NCI-H345 treated with DMSO at 0.1 percent for 48 hours (cell line): ENCODE measurements at regions not wholly inside any gene's neighbourhood (a gene's known extent, or its start where the extent isn't known, plus 50 kb on each side); places are given as distances from the start of the nearest gene placed in this dataset.
"Not testable (repeated sequence)": the region's sequence is repeated elsewhere in the genome, so short reads cannot be mapped to it uniquely, and the experiment has no call there.

Source experiments
- DNase-seq: peaks from one replicate; lab custom pipeline; 2025; ENCODE audit not compliant: unreplicated experiment; lab: John Stamatoyannopoulos, UW

DNA sequence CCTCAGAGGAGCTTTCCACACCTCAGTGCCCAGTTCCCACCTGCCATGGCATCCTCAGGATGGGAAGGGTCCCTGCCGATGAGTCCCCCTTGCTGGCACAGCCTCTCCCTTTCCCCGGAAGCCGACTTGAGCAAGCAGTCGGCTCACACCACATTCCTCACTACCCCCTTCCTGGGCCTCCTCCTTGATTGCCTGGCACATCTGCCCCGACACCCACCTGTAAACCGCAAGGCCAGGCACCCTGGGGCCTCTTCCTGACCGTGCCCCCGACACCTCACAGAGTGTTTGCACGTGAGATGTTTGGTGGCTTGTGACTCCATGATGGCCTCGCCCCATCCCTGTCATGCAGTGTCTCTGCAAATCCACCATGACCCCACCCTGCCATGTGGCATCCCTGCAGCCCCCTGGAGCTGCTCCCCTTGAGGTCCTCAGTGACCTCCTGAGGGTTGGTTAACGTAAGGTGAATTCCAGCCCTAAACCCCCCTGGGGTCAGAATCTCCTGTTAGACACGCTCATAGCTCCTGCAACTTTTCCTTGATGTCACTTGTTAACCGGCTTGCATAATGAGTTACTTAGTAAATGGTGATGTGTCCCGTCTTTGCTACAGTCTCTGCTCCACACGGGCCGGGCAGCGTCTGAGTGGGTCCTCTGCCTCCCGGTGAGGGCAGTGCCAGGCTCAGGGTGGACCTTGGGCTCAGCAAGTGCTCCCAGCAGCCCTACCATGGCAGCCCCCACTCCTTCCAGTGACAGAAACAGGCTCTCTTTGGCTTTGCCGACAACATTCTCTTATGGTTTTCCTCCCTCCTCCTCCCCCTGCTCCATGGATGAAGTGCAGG, 115.9 kb upstream of the FRMD1 start:
- no peak for DNase-seq

DNA sequence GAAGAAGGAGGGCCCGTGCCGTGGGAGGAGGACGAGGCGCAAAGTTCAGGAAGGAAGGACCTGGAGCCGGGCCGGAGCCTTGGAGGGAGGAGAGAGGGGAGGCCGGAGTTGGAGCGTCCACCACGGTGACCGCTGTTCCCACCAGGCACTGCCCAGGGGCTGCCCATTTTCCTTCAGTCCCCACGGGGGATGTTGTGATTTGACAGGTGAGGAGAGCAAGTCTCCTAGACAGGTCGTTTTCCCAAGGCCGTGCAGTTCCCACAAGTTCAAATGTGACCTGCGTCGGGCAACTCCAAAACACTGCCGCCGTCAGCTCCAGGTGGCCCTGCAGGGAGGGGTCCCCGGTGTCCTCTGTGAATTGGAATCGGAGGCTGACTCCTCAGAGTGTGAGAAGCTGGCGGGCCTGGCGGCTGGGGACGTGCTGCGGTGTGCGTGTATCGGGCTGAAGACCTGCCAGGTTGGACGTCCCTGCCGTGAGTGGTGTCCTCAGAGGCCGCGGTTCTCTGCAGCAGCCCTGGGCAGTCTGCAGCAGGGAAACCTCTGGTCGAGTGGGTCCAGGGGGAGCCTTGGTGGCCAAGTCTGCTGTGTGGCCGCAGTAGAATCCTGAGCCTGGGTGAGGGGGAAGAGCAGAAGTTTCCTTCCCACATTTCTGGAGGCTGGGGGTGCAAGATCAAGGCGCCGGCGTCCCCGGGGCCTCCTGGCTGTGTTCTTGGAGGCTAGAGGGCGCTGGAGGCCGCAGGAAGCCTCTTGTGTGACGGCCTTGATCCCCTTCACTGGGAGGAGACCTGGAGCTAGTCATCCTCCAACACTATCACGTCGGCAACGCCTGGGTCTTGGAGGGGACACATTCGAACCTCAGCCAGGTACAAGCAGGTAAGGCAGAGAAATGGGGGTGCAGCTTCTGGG, 115.1 kb upstream of the FRMD1 start:
- DNase-seq = no peak

DNA sequence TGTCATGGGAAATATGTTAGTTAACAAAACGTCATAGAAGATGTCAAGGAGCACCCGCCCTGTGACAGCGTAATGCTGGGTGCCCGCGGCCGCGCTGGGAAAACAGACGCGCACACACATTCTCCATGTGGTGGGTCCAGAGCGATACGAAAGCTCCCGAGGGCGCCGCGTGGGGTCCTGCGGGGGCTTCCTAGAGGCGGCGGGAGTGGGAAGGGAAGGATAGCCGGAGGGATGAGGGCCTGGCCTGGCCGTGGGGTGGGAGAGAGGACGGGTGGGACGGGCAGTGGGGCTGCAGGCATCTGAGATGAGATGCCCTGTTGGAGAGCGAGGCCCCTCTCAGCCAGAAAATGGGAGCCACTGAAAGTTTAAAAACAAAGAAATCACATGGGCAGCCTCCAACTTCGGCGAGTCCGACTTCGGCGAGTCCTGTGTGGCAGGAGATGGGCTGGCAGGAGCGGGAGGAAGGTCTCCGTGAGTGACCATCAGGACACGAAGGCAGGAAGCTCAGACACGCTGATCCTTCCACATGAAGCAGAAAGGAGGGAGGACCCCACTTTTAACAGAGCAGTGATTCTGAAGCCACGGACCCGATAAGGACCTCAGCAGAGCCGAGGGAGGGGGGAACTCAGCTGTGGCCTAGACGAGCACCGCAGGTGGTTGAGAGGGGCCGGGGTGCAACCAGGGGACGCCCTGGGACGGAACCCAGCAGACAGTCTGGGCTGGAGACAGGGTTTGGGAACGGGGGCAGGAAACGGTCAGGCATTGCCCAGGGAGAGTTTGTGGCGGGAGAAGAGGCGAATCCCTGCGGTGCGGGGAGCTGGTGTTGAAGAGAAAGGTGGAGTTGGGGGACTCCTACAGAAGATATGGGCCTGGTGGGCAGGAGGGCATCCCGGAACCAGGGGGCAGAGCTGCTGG, 114.1 kb upstream of the FRMD1 start:
- no peak for DNase-seq

DNA sequence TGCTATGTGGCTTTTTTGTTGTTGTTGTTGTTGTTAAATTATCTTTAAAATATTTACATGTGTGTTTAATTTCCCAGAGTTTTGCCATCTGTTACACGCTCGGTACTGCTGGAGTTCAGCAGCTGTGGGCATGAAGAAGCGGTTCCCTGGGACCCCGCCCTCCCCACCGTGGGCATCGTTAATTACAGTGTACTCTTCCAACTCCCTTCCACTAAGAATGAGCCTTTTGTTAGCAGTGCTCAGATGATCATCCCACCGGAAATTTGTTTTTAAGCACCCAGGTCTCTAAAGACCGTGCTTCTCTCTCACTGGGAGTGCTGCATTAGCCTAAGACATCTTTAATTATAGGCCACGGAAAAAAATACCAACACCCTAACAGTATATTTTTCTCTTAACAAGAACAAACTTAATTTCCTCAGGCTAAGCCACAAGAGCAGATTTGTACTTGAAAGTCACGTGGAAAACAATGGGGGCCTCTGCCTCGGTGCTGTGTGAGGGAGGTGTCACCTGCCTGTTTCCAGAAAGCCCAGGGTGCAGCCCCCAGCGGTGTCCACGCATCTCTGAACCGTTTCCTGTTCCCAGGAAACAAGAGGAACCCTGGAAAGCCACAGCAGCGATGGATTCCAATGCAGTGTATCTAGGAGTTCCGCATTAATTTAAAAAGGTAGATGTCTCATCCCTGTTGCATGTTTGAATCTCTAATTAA, 113.3 kb upstream of the FRMD1 start:
- DNase-seq = peak; percentile 79

DNA sequence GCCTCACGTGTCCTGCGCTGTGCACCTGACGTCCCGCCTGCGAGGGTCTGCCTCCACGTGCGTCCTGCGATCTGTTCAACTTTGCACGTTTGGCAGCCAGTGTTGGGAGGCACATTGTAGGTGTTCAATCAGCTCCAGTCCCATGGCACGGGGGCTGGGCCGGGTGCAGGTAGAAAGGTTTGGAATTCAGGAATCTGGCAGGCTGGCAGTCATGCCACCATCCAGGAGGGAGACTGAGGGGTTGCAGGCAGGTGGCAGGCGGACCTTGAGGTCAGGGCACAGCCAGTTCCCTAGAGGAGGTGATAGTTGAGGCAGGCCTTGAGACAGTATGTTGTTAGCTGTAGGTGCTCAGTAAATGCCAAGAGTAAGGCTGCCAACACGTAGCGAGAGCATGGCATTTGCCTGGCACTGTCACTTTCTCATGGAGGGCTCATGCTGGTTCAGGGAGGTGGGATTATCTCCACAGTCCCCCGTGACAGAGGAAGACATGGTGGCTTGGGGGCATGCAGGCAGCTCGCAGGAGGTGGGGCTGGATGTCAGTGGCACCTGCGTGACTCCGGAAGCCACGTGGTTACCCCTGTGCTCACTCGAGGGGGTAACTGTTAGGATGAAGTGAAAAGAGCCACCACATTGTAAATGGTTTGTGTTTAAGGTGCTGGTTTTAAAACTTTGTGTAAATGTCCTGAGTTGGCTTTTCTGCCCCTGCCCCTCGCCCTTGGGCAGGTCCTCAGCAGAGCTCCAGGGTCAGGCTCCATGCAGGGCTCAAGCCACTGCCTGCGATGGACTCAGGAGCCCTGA, 111.8 kb upstream of the FRMD1 start:
- no peak for DNase-seq

DNA sequence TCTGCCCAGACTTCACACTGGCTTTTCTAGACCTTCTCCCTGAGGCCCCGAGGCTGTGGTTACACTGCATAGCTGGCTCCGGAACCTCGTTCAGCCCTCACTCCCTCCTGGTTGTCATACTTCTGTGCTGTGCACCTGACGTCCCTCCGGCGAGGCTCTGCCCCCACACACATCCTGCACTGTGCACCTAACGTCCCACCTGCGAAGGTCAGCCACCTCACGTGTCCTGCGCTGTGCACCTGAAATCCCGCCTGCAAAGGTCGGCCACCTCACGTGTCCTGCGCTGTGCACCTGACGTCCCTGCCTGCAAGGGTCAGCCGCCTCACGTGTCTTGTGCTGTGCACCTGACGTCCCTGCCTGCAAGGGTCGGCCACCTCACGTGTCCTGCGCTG, 111.0 kb upstream of the FRMD1 start:
- DNase-seq = no peak

DNA sequence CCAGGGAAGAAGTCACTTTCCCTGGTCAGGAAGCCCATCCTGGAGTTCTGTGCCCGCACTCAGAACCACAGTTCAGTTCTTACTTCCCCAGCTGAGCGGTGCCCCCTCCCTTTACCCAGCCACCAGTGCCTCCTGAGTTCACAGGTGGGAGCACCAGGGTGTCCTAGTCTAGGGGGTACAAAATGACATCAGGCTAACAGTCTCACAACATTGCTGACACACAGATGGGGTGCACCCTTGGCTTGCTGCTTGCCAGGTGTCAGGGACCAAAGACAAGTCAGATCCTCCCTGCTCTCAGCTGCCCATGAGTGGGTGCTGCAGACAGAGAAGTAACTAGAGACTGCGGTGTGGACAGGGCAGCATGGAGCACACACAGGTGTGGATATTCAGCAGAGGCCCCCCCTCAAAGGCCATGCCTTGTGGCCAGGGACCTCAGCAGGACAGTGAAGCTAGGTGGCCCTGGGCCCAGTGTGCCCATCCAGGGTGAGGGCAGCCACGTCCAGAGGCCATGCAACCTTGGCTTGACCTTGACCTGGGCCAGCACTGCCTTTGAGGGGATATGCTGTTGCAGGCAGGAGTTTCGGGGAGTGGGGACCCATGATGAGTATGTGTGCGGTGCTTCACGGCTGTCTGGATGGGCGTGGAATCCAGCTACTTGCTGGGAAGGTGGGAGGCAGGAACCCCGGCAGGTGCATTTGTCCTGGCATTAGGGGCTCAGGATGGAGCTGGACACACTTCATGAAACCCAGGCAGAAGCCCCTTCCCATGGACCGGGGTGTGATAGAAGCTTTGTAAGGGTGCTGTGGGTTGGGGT, 110.4 kb upstream of the FRMD1 start:
- no peak for DNase-seq

DNA sequence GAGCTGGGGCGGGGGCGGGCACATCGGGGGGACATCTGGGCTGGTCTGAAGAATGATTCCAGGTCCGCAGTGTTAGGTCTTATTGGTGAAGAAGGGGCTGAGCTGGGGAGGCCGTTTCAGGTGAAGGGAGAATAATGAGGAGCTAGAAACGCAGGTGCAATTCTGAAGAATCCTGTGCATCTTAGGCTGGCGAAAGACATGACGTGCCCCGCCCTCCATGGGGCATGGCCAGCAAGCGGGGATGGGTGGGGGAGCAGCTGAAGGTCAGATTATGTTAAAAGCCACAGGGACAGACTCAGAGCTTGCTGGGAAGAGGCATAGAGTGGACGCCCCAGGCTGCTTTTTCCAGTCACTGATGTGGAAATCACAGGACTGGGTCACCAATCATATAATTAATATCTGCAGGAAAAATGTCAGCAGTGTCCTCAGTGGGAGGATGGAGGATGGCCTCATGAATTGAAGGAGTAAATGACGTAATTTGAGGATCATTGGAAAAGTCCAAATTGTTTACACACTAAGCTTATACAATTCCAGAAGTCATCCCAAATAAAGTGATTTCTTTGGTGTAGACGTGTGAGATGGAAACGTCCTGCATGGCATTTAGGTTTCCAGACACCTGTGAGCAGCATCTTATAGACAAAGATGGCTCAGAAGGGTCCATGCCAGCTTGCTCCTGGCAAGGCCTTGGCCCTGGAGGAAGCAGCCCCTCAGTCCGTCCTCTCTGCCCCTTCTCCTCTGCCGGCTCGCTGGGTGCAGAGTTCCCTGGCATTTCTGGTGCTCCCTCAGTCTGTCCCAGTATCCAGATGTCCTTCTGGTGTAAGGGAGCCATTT, 109.6 kb upstream of the FRMD1 start:
- DNase-seq = no peak

DNA sequence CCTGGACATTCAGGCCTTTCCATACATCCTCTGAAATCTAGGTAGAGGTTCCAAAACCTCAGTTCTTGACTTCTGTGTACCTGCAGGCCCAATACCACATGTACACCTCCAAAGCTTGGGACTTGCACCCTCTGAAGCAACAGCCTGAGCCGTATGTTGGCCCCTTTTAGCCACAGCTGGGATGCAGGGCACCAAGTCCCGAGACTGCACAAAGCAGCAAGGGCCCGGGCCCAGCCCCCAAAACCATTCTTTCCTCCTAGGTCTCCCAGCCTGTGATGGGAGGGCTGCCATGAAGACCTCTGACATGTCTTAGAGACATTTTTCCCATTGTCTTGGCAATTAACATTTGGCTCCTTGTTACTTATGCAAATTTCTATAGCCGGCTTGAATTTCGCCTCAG, 107.4 kb upstream of the FRMD1 start:
- DNase-seq = no peak

DNA sequence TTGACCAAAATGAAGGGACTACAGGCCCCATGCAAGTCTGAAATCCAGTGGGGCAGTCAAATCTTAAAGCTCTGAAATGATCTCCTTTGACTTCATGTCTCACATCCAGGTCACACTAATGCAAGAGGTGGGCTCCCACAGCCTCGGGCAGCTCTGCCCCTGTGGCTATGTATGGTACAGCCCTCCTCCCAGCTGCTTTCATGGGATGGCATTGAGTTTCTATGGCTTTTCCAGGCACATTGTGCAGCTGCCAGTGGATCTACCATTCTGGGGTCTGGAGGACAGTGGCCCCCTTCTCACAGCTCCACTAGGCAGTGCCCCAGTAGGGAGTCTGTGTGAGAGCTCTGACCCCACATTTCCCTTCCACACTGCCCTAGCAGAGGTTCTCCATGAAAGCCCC, 107.0 kb upstream of the FRMD1 start:
- not testable (repeated sequence) for DNase-seq

DNA sequence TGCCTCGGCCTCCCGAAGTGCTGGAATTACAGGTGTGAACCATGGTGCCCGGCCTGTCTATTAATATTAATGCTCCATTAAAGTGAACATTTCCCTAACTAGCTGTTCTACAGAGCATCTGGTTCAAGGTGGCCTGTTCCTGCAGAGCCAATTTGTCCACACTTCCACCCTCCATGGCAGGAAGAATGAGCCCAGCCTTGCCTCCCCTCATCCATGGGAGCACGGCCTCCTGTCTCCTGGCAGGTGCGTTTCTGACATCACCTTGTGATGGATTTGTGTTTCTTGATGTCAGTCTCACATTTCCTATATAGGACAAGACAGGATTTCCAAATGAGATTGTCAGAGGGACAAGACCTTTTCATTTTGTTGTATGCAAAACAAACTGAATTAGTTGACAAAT, 105.7 kb upstream of the FRMD1 start:
- DNase-seq = no peak

DNA sequence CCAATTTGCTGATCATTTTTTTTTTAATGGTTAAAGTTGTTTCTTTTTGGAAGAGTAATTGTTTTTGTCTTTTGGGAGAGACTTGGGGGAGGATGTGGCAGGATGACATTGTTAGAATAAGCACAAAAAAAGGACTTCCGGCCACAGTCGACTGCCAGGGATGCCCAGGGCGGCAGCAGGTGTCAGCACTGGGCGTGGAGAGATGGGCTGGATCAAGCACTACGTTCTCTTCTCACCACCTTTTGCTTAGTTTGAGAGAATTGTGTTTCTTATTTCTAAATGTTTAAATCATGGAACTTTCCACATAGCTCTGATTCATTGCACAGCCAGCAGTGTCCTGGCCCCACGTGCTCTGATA, 104.6 kb upstream of the FRMD1 start:
- no peak for DNase-seq

DNA sequence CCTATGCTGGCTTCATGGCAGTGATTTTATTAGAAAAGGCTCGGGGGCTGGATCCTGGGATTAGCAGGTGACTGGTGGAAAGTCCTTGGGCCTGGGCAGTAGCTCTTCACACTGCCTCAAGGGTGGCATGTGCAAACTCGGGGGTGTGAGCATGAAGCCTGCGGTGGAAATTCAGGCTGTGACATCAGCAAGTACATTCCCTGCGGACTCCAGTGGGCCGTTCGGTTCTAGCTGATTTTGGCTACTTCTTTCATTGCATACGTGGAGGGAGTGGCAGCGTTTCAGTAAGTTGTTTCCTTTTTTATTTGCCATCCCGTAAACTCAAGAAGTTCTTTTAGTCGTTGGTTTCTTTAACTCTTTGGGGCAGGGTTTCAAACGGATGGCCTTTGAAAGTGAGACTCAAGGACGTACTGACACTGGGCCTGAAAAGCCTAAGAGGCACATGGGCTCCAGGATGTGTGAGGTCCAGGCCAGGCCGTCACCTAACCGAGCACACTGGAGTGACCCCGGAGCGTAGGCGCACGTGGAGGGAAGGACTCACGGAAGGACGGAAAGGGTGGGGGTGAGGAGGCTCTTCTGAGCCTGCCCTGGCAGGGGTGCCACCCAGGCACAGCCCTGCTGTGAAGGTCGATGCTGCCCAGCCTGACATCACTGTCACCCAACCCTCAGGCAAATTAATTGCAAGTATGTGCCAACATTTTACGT, 104.0 kb upstream of the FRMD1 start:
- no peak for DNase-seq

DNA sequence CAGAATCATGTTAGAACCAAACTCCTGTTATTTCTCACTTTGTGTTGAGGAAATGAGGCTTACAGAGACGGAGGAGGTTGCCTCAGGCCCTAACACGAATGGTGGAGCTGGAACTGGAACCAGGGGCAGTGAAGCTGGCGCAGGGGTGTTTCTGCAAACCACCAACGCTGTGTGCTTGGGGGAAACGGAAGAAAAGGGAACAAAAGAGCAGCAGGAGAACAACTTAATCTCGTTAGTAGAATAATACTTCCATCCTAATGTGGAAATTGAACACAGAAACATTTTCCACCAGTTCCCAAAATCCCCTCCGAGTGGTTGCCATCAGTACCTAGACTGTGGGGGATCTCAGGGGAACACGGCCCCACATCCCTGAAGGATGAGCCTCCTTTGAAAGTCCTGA, 103.4 kb upstream of the FRMD1 start:
- DNase-seq = no peak

DNA sequence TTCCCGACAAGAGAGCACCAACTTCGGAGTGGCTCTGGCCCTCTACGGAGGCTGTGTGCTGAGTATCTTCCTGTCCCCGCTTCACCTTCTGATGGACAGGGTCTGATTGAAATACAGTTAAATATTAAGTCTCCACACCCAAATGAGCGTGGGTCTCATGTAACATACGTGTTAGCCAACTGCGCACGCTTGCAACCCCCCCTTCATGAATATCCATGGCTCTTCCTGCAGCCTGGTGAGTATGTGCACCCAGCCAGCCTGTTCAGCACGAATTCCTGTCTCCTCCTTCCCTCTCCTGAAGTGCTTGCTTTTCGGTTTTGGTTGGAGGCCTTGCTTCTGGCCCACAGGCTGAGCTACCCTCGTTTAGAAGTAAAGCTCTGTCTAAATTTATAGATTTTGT, 102.9 kb upstream of the FRMD1 start:
- no peak for DNase-seq

DNA sequence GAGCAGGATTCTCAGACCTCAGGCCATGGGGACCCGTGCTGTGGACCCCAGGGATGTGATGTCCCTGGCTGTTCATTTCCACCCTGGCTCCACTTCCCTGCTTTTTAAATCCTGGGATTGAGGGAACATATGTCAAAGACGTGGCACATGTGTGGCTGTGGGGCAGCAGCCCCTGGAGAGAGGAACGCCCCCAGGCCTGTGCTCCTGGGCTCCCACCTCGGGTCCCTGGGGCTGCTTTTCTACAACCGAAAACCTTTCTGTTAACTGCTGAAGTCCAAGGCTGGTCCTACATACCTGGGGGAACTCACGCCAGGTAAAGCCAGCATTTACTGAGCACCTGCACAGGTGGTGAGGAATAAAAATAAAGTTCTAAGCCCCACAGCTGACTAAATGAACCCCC, 102.3 kb upstream of the FRMD1 start:
- DNase-seq = no peak

DNA sequence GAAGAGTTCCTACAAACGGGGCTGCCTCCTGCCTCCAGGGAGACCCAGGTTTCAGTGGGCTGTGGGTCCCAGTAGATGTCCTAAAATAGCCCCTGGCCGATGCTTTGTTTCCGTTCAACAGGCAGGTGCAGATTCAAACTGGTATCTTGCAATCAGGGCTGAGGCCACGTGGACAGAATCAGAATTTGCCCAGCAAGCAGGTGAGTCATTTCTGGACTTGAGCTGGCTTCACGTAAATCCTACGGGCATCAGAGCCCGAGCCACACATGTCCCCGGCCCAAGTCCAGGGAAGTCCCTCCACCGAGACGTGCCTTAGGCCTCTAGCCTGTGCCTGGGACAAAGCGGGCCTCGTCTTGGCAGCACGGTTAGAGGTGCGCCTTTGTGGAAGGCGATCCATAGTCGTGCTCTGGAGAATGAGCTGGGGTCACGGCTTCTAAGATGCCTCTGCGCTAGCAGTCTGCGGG, 101.6 kb upstream of the FRMD1 start:
- DNase-seq = no peak
